WTC11 (cell line): ENCODE measurements at regions not wholly inside any gene's neighbourhood (a gene's known extent, or its start where the extent isn't known, plus 50 kb on each side); places are given as distances from the start of the nearest gene placed in this dataset.

Experiments
- ATAC-seq: fragments of 200-7000 bp; cut with Tn5 transposase; 2 replicates; pipeline ENCODE4 v1.10.0; 2021; ENCODE audit warnings: mild to moderate bottlenecking, moderate library complexity
- CTCF ChIA-PET: fragments of 300-600 bp; sonication (Branson Sonifier 250); formaldehyde crosslinking; loops from one replicate; lab custom pipeline; 2021; ENCODE audit warnings: antibody characterized with exemption; lab: Charles Lee
- POLR2A ChIA-PET: fragments of 350-600 bp; sonication (Branson Sonifier 250); formaldehyde crosslinking; loops from one replicate; lab custom pipeline; 2021; ENCODE audit warnings: antibody characterized with exemption; lab: Charles Lee
- DNase-seq: peaks from one replicate; pipeline ENCODE4 v3.0.0; 2021; ENCODE audit warnings: low spot score
- H3K27ac Mint-ChIP-seq: 2 replicates; pipeline ENCODE4 v1.8.0; 2021; ENCODE audit warnings: mixed read lengths
- H3K27me3 Mint-ChIP-seq: 2 replicates; pipeline ENCODE4 v1.8.0; 2021; ENCODE audit warnings: low read depth, mild to moderate bottlenecking, moderate library complexity, mixed read lengths
- H3K36me3 Mint-ChIP-seq: 2 replicates; pipeline ENCODE4 v1.8.0; 2021; ENCODE audit warnings: mixed read lengths
- H3K4me1 Mint-ChIP-seq: 2 replicates; pipeline ENCODE4 v1.8.0; 2022; ENCODE audit warnings: mixed read lengths
- H3K4me3 Mint-ChIP-seq: 2 replicates; pipeline ENCODE4 v1.8.0; 2021; ENCODE audit warnings: mild to moderate bottlenecking, moderate library complexity, mixed read lengths
- H3K9me3 Mint-ChIP-seq: 2 replicates; pipeline ENCODE4 v1.8.0; 2021; ENCODE audit warnings: mixed read lengths
- ELF4 ChIP-seq: sonication (generic); formaldehyde crosslinking; IDR thresholded peaks from 2 replicates; pipeline ENCODE4 v1.8.1; 2022; ENCODE audit warnings: low read depth, mild to moderate bottlenecking, moderate library complexity, missing genetic modification reagents
- ESRRA ChIP-seq: sonication (generic); formaldehyde crosslinking; IDR thresholded peaks from 2 replicates; pipeline ENCODE4 v1.8.1; 2022; ENCODE audit warnings: mild to moderate bottlenecking, missing genetic modification reagents, borderline replicate concordance
- FOXK1 ChIP-seq: sonication (generic); formaldehyde crosslinking; IDR thresholded peaks from 2 replicates; pipeline ENCODE4 v1.8.0; 2022; ENCODE audit warnings: mild to moderate bottlenecking, moderate library complexity, missing genetic modification reagents
- GRHL2 ChIP-seq: fragments of 250-450 bp; sonication (Bioruptor Pico); IDR thresholded peaks from 2 replicates; pipeline ENCODE4 v1.8.0; 2022; ENCODE audit warnings: mild to moderate bottlenecking, moderate library complexity; ENCODE audit not compliant: insufficient replicate concordance, severe bottlenecking
- HMGXB4 ChIP-seq: sonication (generic); formaldehyde crosslinking; IDR thresholded peaks from 2 replicates; pipeline ENCODE4 v1.8.1; 2023; ENCODE audit warnings: mild to moderate bottlenecking, moderate library complexity, missing genetic modification reagents
- IRF1 ChIP-seq: sonication (generic); formaldehyde crosslinking; IDR thresholded peaks from 2 replicates; pipeline ENCODE4 v1.8.0; 2023; ENCODE audit warnings: missing genetic modification reagents
- IRF2 ChIP-seq: sonication (generic); formaldehyde crosslinking; IDR thresholded peaks from 2 replicates; pipeline ENCODE4 v1.8.0; 2022; ENCODE audit warnings: low read depth, missing genetic modification reagents, borderline replicate concordance
- JUN ChIP-seq: sonication (generic); formaldehyde crosslinking; IDR thresholded peaks from 2 replicates; pipeline ENCODE4 v1.8.0; 2023; ENCODE audit warnings: mild to moderate bottlenecking, missing genetic modification reagents
- MXD4 ChIP-seq: fragments of 250-450 bp; sonication (Bioruptor Pico); IDR thresholded peaks from 2 replicates; pipeline ENCODE4 v1.8.0; 2021; ENCODE audit warnings: mild to moderate bottlenecking, moderate library complexity, borderline replicate concordance
- NFATC4 ChIP-seq: fragments of 250-450 bp; sonication (Bioruptor Pico); IDR thresholded peaks from 2 replicates; pipeline ENCODE4 v1.9.0; 2021; ENCODE audit warnings: mild to moderate bottlenecking
- NFE2L1 ChIP-seq: sonication (generic); formaldehyde crosslinking; IDR thresholded peaks from 2 replicates; pipeline ENCODE4 v1.8.1; 2023; ENCODE audit warnings: missing genetic modification reagents
- NR3C1 ChIP-seq: sonication (generic); formaldehyde crosslinking; conservative IDR thresholded peaks from 2 replicates; pipeline ENCODE4 v1.8.1; 2023; ENCODE audit warnings: low read depth, mild to moderate bottlenecking, missing genetic modification reagents
- TCF7 ChIP-seq: sonication (generic); formaldehyde crosslinking; IDR thresholded peaks from 2 replicates; pipeline ENCODE4 v1.8.0; 2022; ENCODE audit warnings: mild to moderate bottlenecking, low read depth, missing genetic modification reagents, moderate library complexity
- ZNF219 ChIP-seq: sonication (generic); formaldehyde crosslinking; IDR thresholded peaks from 2 replicates; pipeline ENCODE4 v1.8.0; 2023; ENCODE audit warnings: missing genetic modification reagents, mild to moderate bottlenecking, borderline replicate concordance
- ZNF396 ChIP-seq: fragments of 250-450 bp; sonication (Bioruptor Pico); IDR thresholded peaks from 2 replicates; pipeline ENCODE4 v1.8.0; 2021; ENCODE audit warnings: mild to moderate bottlenecking, moderate library complexity, borderline replicate concordance
- ZNF425 ChIP-seq: fragments of 250-450 bp; sonication (Bioruptor Pico); conservative IDR thresholded peaks from 2 replicates; pipeline ENCODE4 v1.9.0; 2021; ENCODE audit warnings: mild to moderate bottlenecking
- TF ChIP-seq, protein P1 (sequence below): sonication (generic); formaldehyde crosslinking; IDR thresholded peaks from 2 replicates; pipeline ENCODE4 v1.8.1; 2022; ENCODE audit warnings: missing genetic modification reagents, borderline replicate concordance
- TF ChIP-seq, protein P2 (sequence below): sonication (generic); formaldehyde crosslinking; IDR thresholded peaks from 2 replicates; pipeline ENCODE4 v1.8.0; 2022; ENCODE audit warnings: mild to moderate bottlenecking, missing genetic modification reagents
- TF ChIP-seq, protein P3 (sequence below): sonication (generic); formaldehyde crosslinking; IDR thresholded peaks from 2 replicates; pipeline ENCODE4 v1.8.0; 2022; ENCODE audit warnings: mild to moderate bottlenecking, missing genetic modification reagents

GRCh38 chr6:141141870-141142269, 990.9 kb upstream of the GJE1 start (continued):
- TF ChIP-seq JUN (CRISPR knock-in tag), result no peak

- no peak overlapping the region for H3K4me3 Mint-ChIP-seq
- no peak for DNase-seq
- TF ChIP-seq ELF4 (CRISPR knock-in tag) (no peak), ZNF219 (CRISPR knock-in tag) (no peak), NFATC4 (no peak), IRF2 (CRISPR knock-in tag) (no peak), MXD4 (CRISPR knock-in tag) (no peak), ZNF425 (CRISPR knock-in tag) (no peak), ESRRA (CRISPR knock-in tag) (no peak), IRF1 (CRISPR knock-in tag) (no peak), FOXK1 (CRISPR knock-in tag) (no peak)
- TF ChIP-seq, protein P1, sequence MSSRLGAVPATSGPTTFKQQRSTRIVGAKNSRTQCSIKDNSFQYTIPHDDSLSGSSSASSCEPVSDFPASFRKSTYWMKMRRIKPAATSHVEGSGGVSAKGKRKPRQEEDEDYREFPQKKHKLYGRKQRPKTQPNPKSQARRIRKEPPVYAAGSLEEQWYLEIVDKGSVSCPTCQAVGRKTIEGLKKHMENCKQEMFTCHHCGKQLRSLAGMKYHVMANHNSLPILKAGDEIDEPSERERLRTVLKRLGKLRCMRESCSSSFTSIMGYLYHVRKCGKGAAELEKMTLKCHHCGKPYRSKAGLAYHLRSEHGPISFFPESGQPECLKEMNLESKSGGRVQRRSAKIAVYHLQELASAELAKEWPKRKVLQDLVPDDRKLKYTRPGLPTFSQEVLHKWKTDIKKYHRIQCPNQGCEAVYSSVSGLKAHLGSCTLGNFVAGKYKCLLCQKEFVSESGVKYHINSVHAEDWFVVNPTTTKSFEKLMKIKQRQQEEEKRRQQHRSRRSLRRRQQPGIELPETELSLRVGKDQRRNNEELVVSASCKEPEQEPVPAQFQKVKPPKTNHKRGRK, result no peak
- TF ChIP-seq, protein P2, sequence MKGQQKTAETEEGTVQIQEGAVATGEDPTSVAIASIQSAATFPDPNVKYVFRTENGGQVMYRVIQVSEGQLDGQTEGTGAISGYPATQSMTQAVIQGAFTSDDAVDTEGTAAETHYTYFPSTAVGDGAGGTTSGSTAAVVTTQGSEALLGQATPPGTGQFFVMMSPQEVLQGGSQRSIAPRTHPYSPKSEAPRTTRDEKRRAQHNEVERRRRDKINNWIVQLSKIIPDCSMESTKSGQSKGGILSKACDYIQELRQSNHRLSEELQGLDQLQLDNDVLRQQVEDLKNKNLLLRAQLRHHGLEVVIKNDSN (CRISPR knock-in tag), result no peak
- TF ChIP-seq, all 79 proteins: peak for 0
- Mint-ChIP-seq H3K36me3 (no peaks in the 10 kb centered on the region), H3K4me1 (0 out of 2 replicates have a peak, but pooled peaks cover 3% of the 10 kb centered on the region), H3K27me3 (no peaks in the 10 kb centered on the region), H3K27ac (no peak overlapping the region), H3K9me3 (no peaks in the 10 kb centered on the region)
- CTCF ChIA-PET, result no interaction called here
- no peak for ATAC-seq
- POLR2A ChIA-PET, result no interaction called here
Observed at GRCh38 chr6:141140905-141141304, 991.8 kb upstream of the GJE1 start.

- CTCF ChIA-PET, result no interaction called here
- 0 out of 2 replicates have a peak, but pooled peaks cover 3% of the 10 kb centered on the region for H3K4me1 Mint-ChIP-seq
Observed at GRCh38 chr6:141139461-141139860, 993.3 kb upstream of the GJE1 start.

More at GRCh38 chr6:141139461-141139860, 993.3 kb upstream of the GJE1 start:
- Mint-ChIP-seq H3K4me3 (no peak overlapping the region), H3K27ac (no peak overlapping the region), H3K27me3 (no peaks in the 10 kb centered on the region), H3K9me3 (peaks cover 5% of the 10 kb centered on the region), H3K36me3 (no peaks in the 10 kb centered on the region; the same call in 1 of the 2 replicates)
- ATAC-seq (no peak), DNase-seq (no peak)
- no peak for TF ChIP-seq GRHL2 (CRISPR knock-in tag)
- TF ChIP-seq, protein P3, sequence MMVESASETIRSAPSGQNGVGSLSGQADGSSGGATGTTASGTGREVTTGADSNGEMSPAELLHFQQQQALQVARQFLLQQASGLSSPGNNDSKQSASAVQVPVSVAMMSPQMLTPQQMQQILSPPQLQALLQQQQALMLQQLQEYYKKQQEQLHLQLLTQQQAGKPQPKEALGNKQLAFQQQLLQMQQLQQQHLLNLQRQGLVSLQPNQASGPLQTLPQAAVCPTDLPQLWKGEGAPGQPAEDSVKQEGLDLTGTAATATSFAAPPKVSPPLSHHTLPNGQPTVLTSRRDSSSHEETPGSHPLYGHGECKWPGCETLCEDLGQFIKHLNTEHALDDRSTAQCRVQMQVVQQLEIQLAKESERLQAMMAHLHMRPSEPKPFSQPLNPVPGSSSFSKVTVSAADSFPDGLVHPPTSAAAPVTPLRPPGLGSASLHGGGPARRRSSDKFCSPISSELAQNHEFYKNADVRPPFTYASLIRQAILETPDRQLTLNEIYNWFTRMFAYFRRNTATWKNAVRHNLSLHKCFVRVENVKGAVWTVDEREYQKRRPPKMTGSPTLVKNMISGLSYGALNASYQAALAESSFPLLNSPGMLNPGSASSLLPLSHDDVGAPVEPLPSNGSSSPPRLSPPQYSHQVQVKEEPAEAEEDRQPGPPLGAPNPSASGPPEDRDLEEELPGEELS (CRISPR knock-in tag), result no peak
- TF ChIP-seq HMGXB4, result no peak
- no peak for TF ChIP-seq ZNF396
- TF ChIP-seq TCF7 (CRISPR knock-in tag), result no peak
- no peak for TF ChIP-seq NFE2L1 (CRISPR knock-in tag)
- no peak for TF ChIP-seq NR3C1
- POLR2A ChIA-PET, result no interaction called here
